GM18868 (cell line): ENCODE measurements at regions not wholly inside any gene's neighbourhood (a gene's known extent, or its start where the extent isn't known, plus 50 kb on each side); places are given as distances from the start of the nearest gene placed in this dataset.
A peak's percentile ranks its signal among the peaks of the same experiment; 100 is the strongest.
"Not testable (repeated sequence)": the region's sequence is repeated elsewhere in the genome, so short reads cannot be mapped to it uniquely, and the experiment has no call there.

Experiments
- ATAC-seq: cut with Tn5 transposase; IDR thresholded peaks from one replicate; pipeline ENCODE4 v1.9.1; 2021; ENCODE audit warnings: mild to moderate bottlenecking, moderate library complexity; ENCODE audit not compliant: unreplicated experiment

DNA sequence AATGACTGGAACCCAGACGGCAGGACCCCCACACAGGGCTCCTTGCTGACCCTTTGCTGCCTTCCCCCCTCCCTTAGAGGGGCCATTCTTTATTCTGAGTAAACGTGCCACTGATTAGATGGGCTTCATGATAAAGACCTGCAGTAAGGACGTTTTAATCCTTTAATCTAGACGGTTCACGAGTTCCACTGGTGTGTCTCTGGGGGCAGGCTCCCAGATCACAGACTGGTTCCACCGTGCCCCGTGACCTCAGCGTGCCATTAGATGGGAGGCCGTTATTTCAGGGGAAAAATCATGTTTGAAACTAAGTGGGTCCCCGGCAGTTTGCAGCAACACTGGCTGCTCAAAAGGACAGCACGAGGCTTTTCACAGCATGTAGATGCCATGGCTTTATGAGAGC lies 246.9 kb upstream of the PLGLB2 start:
- not testable (repeated sequence) for ATAC-seq

DNA sequence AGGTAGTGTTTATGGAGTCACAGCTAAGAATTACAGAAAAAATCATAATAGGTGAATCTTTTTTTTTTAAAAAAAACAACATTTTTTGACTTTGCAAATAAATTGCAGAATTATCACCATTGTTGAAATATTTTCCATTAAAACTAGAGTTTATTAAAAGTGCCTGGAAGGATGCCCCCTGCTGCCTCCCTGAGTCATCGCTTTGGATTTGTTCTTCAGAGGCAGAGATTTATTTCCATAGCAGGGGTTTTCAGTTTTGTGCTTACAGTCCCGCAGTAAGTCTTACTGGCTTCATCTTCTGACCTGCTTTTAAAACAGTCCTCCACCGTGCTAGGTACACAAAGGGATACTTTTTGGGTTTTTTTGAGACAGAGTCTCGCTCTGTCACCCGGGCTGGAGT lies 244.9 kb upstream of the PLGLB2 start:
- not testable (repeated sequence) for ATAC-seq

- not testable (repeated sequence) for ATAC-seq
Measured at GRCh38 chr2:87505239-87505638, 242.6 kb upstream of the PLGLB2 start.

DNA sequence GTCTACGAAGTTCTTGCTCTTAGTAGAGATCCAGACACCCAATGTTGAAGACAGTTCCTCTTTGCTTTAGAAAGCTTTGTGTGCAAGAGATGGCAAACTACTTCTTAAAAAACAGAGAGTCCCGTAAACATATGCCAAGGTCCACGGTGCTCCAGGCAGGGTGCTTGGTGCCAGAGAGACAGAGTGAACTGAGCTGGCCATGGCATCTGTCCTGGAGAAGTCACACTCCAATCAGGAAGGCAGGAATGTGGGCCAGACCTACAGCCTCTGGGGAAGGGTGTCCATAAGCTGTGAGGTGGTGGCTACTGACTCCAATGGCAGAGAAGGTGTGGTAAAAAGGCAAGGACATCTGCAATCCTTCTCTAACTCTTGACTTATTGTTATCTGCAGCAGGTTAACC lies 242.0 kb upstream of the PLGLB2 start:
- not testable (repeated sequence) for ATAC-seq

DNA sequence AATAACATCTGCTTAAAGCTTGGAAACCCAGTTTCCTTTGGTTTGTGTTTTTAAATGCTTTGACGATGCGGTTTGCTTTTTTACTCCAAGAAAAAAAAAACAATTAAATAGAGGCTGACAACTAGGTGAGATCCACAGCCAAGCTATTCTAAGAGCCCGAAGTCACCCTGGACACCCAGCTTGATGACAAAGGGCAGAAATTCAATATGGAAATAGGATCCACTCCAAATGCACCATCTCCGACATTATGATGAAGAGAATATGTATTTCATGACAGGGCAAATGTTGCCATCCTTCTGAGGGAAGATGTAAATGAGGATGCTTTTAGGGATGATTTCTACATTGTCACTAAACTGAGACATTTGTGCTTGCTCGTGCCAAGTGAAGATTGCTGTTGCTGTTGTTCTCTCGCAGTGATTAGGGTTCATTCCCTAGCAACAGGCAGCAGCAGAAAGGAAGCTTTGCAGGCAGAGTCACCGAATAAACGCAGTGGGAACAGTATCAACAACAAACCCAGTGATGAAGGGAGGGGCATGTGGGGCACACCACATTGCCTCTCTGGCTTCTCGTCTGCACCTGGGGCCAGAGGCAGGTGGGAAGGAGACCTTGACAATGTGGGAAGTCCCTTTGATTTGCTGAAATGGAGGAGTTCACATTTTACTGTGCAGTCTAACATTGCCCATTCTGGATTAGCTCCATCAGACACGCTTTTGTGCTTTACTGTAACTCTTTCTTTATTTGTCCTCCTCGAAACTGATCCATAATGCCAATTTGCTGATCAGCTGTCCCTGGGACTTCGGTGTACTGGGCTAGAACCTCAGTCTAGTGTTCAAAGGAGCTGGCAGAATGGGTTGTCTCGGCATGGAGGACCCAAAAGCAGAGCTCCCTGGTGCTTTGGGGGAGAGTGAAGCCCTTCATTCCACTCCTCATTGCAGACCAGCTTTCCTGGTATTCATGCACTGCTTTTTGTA lies 240.2 kb upstream of the PLGLB2 start:
- not testable (repeated sequence) for ATAC-seq

- ATAC-seq = not testable (repeated sequence)
Measured at GRCh38 chr2:87511195-87511778, 236.6 kb upstream of the PLGLB2 start.

GRCh38 chr2:87512864-87513530 lies 234.9 kb upstream of the PLGLB2 start:
- not testable (repeated sequence) for ATAC-seq

DNA sequence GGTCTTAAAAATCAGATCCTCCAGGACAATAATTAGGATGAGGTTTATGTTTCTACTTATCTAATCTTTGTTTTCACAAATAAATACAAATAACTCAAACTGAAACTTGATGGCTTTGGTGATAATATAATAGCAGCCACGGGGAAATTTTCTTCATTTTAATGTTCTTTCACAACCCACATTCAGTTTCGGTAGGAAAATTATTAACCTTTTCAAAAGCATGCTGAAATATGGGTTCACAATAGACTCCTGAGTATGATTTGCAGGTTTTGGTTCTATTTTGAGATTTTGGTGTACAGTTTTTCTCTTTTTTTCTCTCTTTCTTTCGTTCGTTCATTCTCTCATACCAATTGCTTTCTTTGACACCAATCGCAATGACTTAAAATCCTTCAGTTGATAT lies 233.9 kb upstream of the PLGLB2 start:
- peak; percentile 54 for ATAC-seq

DNA sequence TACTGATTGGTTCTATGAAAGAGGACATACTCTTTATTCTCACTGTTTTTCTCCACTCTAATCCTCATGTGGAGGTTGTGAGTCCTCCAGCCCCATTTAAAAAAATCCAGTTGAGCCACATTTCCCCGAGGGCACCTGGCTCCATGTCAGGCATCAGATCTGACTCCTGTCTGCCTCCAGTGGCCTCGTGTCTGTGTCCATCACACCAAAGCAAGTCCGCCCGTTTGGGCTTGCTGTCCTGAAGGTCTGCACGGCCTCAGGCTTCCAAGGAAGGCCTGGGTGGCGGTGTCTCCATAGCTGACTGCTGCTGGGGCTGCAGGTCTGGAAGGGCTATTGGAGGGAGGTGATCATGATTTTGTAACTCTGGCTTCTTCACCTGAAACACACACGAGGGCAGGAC lies 233.4 kb upstream of the PLGLB2 start:
- not testable (repeated sequence) for ATAC-seq

DNA sequence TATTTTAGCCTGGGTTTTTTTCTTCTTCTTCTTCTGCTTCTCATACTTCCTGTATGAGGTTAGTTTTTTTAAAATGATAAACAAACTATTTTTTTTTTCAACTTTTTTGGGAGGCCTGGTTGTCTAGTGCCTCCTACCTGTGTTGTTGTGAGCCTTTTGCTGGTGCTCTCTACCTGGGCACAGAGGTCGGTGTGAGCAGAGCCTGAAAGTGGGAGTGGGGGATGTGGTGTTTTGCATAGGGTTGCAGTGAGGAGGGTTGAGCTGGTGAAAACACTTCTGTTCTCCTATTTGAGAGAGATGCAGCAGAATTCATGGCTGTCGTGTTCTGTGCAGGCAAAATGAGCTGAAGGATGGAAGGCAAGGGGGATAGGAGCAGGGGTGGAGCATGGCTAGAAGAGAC lies 232.7 kb upstream of the PLGLB2 start:
- ATAC-seq = not testable (repeated sequence)

- ATAC-seq = not testable (repeated sequence)
Measured at GRCh38 chr2:87515875-87516274, 232.0 kb upstream of the PLGLB2 start.

GRCh38 chr2:87516369-87516967 lies 231.4 kb upstream of the PLGLB2 start:
- ATAC-seq = not testable (repeated sequence)

DNA sequence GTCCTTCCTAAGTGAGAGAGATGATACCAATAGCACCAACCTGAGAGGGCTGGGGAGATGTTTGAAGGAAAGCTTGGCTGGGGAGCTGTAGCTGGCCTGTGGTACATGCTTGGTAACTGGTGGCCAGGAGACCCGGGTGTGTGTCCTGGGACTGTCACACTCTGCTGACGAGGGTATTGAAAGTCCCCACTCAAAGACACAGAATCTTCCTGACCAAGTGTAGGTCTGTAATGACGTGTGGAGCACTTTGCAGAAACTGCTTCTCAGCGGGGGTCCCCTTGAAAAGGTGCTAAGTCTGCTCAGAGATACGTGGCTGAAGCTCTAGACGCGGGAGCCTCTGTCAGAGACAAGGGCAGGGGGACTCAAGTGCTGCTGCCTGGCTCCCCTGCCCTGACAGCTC lies 230.4 kb upstream of the PLGLB2 start:
- ATAC-seq = peak; percentile 50

GRCh38 chr2:87518066-87518465 lies 229.8 kb upstream of the PLGLB2 start:
- ATAC-seq = not testable (repeated sequence)

DNA sequence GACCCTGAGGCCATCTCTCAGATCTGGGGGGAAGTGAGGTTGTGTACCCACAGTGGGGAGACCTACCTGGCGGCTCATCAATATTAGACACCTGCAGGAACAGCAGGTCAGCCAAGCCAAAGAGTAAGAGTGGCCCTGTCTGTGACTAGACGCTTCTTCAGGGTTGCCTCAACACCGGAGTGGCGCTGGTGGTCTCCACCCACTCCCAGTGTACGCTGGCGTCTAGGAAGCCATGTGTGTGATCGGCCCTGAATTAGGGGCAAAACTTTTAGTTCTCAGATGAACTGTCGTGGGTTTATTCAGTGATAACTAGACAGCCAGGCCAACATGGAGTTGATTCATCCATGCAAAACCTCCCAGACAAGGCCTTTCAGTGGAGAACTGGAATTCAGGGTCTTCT lies 229.3 kb upstream of the PLGLB2 start:
- ATAC-seq = not testable (repeated sequence)

- ATAC-seq = peak; percentile 47
Measured at GRCh38 chr2:87519158-87520011, 228.5 kb upstream of the PLGLB2 start.

- peak; percentile 49 for ATAC-seq
Measured at GRCh38 chr2:87521057-87521456, 226.8 kb upstream of the PLGLB2 start.

- ATAC-seq = not testable (repeated sequence)
Measured at GRCh38 chr2:87521489-87521888, 226.4 kb upstream of the PLGLB2 start.

DNA sequence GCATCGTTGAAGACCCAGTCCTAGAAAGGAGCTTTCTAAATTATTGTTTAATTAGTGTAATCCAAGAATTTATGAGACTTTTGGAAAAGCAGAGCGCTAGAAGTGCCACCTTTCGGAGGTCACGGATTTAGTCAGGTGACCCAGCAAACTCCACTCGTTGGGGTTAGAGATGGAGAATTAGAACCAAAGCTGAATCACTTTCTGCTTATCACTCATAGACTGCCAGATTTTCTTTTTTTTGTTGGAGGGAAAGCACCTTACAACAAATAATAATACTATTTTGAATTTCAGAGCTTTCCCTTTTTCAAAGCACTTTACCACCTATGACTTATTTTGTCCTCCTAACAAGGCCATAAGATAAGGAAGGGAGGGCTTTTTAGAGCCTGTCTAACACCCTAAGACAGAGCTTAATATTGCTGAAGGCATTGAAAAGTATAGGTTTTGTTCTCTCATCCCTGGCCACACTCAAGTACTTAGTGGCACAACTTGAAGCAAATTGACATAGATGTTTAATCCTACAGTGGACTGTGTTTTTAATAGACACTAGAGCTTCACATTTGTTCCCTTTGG lies 223.2 kb upstream of the PLGLB2 start:
- ATAC-seq = not testable (repeated sequence)

DNA sequence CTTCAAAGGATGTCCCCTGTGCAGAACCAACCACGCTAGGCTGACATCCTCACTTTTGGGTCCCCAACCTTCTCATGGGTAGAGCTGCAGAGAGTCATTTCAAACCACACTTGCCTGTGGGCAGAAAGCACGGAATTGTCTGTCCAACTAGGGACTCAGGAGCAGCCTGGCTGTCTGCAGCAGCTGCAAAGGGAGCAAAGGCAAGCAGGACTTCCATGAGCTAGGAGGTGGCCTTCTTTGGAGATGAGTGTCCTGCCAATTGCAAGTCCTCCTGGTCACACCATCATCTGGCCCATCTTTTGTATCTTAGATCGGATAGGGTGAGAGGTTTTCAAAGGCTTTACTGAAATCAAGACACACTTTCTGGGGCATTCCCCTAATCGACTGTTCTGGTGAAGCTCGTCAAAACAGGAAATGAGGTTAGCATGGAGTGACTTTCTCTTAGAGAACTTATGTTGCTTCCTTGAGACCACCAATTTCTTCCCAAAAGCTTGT lies 222.3 kb upstream of the PLGLB2 start:
- peak; percentile 58 for ATAC-seq
